Hepatocyte (in vitro differentiated cells): ENCODE measurements at regions not wholly inside any gene's neighbourhood (a gene's known extent, or its start where the extent isn't known, plus 50 kb on each side); places are given as distances from the start of the nearest gene placed in this dataset.

ENCODE experiments used
- DNase-seq: peaks from one replicate; pipeline ENCODE4 v3.0.0-alpha.2; 2016; ENCODE audit warnings: low spot score
- H2AFZ ChIP-seq: fragments of 200-600 bp; sonication (generic); 2 replicates; pipeline ENCODE4 v1.6.0; 2016; ENCODE audit warnings: antibody characterized with exemption, mild to moderate bottlenecking
- H3K27ac ChIP-seq: fragments of 200-600 bp; sonication (generic); 2 replicates; pipeline ENCODE4 v1.5.1; 2016; ENCODE audit warnings: mild to moderate bottlenecking
- H3K27me3 ChIP-seq: fragments of 200-600 bp; sonication (generic); 2 replicates; pipeline ENCODE4 v1.6.1; 2016
- H3K36me3 ChIP-seq: fragments of 200-600 bp; sonication (generic); replicated peaks from 2 replicates; pipeline ENCODE4 v1.5.1; 2016; ENCODE audit warnings: low read depth; ENCODE audit not compliant: insufficient read depth
- H3K4me1 ChIP-seq: fragments of 200-600 bp; sonication (generic); 2 replicates; pipeline ENCODE4 v1.5.1; 2016; ENCODE audit warnings: mild to moderate bottlenecking, moderate library complexity; ENCODE audit not compliant: insufficient read depth
- H3K4me2 ChIP-seq: fragments of 200-600 bp; sonication (generic); 2 replicates; pipeline ENCODE4 v1.6.0; 2016
- H3K4me3 ChIP-seq: fragments of 200-600 bp; sonication (generic); 2 replicates; pipeline ENCODE4 v1.5.1; 2016; ENCODE audit warnings: mild to moderate bottlenecking
- H3K79me2 ChIP-seq: fragments of 200-600 bp; sonication (generic); 2 replicates; pipeline ENCODE4 v1.6.0; 2017; ENCODE audit warnings: mild to moderate bottlenecking
- H3K9me2 ChIP-seq: fragments of 200-600 bp; sonication (generic); replicated peaks from 2 replicates; pipeline ENCODE4 v1.6.0; 2017; ENCODE audit warnings: mild to moderate bottlenecking; ENCODE audit not compliant: insufficient read depth
- H3K9me3 ChIP-seq: fragments of 200-600 bp; sonication (generic); 2 replicates; pipeline ENCODE4 v1.5.1; 2016; ENCODE audit warnings: low read depth, mild to moderate bottlenecking
- H4K20me1 ChIP-seq: fragments of 200-600 bp; sonication (generic); 2 replicates; pipeline ENCODE4 v1.6.0; 2016; ENCODE audit warnings: mild to moderate bottlenecking; ENCODE audit not compliant: insufficient read depth, poor library complexity, severe bottlenecking
- EZH2 ChIP-seq: fragments of 200-600 bp; sonication (generic); IDR thresholded peaks from 2 replicates; pipeline ENCODE4 v1.6.1; 2016; ENCODE audit warnings: antibody characterized with exemption, mild to moderate bottlenecking, borderline replicate concordance
- EZH2phosphoT487 ChIP-seq: fragments of 200-600 bp; sonication (generic); IDR thresholded peaks from one replicate; pipeline ENCODE4 v1.6.1; 2018; ENCODE audit warnings: antibody characterized with exemption, mild to moderate bottlenecking, low read depth, moderate library complexity; ENCODE audit not compliant: unreplicated experiment, severe bottlenecking
- WGBS: methylation state at CpG from one replicate; pipeline ENCODE4 v1.1.6; 2016; ENCODE audit warnings: low lambda C conversion rate; ENCODE audit errors: missing lambda C conversion rate; 5-methylcytosine and 5-hydroxymethylcytosine counted together
- TF ChIP-seq, protein P1 (sequence below): fragments of 200-600 bp; sonication (generic); IDR thresholded peaks from 2 replicates; pipeline ENCODE4 v1.5.1; 2016; ENCODE audit warnings: antibody characterized with exemption, mild to moderate bottlenecking; ENCODE audit not compliant: poor library complexity

- H3K4me1 ChIP-seq = no peaks in the 10 kb centered on the region
Observed at GRCh38 chr12:126757326-126757725, 1509.6 kb upstream of the TMEM132C start.

GRCh38 chr12:126760092-126760491 lies 1506.9 kb upstream of the TMEM132C start:
- no peaks in the 10 kb centered on the region for H3K79me2 ChIP-seq
- TF ChIP-seq, protein P1, sequence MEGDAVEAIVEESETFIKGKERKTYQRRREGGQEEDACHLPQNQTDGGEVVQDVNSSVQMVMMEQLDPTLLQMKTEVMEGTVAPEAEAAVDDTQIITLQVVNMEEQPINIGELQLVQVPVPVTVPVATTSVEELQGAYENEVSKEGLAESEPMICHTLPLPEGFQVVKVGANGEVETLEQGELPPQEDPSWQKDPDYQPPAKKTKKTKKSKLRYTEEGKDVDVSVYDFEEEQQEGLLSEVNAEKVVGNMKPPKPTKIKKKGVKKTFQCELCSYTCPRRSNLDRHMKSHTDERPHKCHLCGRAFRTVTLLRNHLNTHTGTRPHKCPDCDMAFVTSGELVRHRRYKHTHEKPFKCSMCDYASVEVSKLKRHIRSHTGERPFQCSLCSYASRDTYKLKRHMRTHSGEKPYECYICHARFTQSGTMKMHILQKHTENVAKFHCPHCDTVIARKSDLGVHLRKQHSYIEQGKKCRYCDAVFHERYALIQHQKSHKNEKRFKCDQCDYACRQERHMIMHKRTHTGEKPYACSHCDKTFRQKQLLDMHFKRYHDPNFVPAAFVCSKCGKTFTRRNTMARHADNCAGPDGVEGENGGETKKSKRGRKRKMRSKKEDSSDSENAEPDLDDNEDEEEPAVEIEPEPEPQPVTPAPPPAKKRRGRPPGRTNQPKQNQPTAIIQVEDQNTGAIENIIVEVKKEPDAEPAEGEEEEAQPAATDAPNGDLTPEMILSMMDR = no peak
- TF ChIP-seq EZH2phosphoT487 (no peak), EZH2 (no peak)
- no peak overlapping the region for H3K4me2 ChIP-seq
- WGBS = 46% methylated on average over 3 of the region's 3 CpGs
- H3K4me1 ChIP-seq = no peaks in the 10 kb centered on the region
- no peak overlapping the region for H3K4me3 ChIP-seq
- no peaks in the 10 kb centered on the region for H3K9me3 ChIP-seq
- H3K27me3 ChIP-seq = no peaks in the 10 kb centered on the region
- no peaks in the 10 kb centered on the region for H4K20me1 ChIP-seq
- no peak overlapping the region for H2AFZ ChIP-seq
- no peak overlapping the region for H3K27ac ChIP-seq
- H3K36me3 ChIP-seq = no peaks in the 10 kb centered on the region
- DNase-seq = no peak
- H3K9me2 ChIP-seq = no peaks in the 10 kb centered on the region

More at GRCh38 chr12:126757326-126757725, 1509.6 kb upstream of the TMEM132C start:
- Histone ChIP-seq H3K9me3 (no peaks in the 10 kb centered on the region), H3K79me2 (no peaks in the 10 kb centered on the region), H3K4me2 (no peak overlapping the region), H3K27ac (no peak overlapping the region), H2AFZ (no peak overlapping the region), H4K20me1 (no peaks in the 10 kb centered on the region), H3K27me3 (no peaks in the 10 kb centered on the region), H3K4me3 (no peak overlapping the region), H3K9me2 (no peaks in the 10 kb centered on the region), H3K36me3 (no peaks in the 10 kb centered on the region)
- TF ChIP-seq, protein P1 = no peak
- TF ChIP-seq EZH2phosphoT487 (no peak), EZH2 (no peak)
- no peak for DNase-seq
- WGBS = 80% methylated on average over 2 of the region's 2 CpGs

DNA sequence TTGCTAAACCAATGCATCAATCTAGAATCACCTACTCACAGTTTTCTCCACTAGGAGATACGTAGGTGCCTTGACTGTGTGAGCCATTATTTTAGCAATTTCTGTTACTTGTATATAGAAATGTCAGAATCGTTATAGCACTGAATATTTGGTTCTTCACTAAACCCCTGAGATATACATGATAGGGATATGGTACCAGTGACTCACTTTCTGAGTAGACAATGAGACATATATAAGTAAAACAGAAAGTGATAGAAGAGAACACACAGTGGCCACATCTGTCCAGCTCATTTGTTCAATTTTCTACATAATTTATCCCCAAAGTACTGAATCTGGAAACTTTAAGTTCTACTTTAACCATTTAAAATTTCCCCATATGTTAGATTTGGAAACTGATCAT lies 1505.5 kb upstream of the TMEM132C start:
- Histone ChIP-seq H3K79me2 (no peaks in the 10 kb centered on the region), H3K4me2 (no peak overlapping the region), H2AFZ (no peak overlapping the region), H3K9me3 (no peaks in the 10 kb centered on the region), H3K9me2 (no peaks in the 10 kb centered on the region), H4K20me1 (no peaks in the 10 kb centered on the region), H3K4me1 (no peaks in the 10 kb centered on the region), H3K27ac (no peak overlapping the region), H3K36me3 (no peaks in the 10 kb centered on the region), H3K4me3 (no peak overlapping the region), H3K27me3 (no peaks in the 10 kb centered on the region)
- TF ChIP-seq, protein P1 = no peak
- TF ChIP-seq EZH2phosphoT487 (no peak), EZH2 (no peak)
- DNase-seq = no peak
- 88% methylated on average over 2 of the region's 2 CpGs for WGBS

DNA sequence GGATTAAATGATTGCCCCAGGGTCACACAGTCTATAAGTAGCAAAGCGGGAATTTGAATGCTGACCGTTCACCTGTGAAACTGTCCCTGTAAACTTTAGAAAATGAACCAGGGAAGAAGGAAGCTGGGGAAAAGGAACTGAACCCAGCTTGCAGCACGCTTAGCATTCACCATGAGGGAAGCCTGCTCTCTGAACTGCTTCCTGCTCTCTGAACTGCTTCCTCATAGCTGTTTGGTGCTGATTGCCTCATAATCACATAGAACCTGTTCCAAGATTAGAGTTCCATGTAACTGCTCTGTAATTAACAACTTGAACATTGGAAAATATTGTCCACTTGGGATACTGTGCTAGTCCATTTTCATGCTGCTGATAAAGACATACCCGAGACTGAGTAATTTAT lies 1504.8 kb upstream of the TMEM132C start:
- H3K27me3 ChIP-seq = no peaks in the 10 kb centered on the region
- WGBS = 85% methylated on average over 4 of the region's 4 CpGs
- no peaks in the 10 kb centered on the region for H4K20me1 ChIP-seq
- H3K79me2 ChIP-seq = no peaks in the 10 kb centered on the region
- no peak overlapping the region for H2AFZ ChIP-seq
- H3K4me3 ChIP-seq = no peak overlapping the region
- no peaks in the 10 kb centered on the region for H3K36me3 ChIP-seq
- no peak for TF ChIP-seq EZH2phosphoT487
- no peak for TF ChIP-seq EZH2
- TF ChIP-seq, protein P1 = no peak
- DNase-seq = no peak
- no peak overlapping the region for H3K27ac ChIP-seq
- H3K4me2 ChIP-seq = no peak overlapping the region
- H3K4me1 ChIP-seq = no peaks in the 10 kb centered on the region
- H3K9me2 ChIP-seq = no peaks in the 10 kb centered on the region
- H3K9me3 ChIP-seq = no peaks in the 10 kb centered on the region
